B cell (primary cell): ENCODE measurements at regions not wholly inside any gene's neighbourhood (a gene's known extent, or its start where the extent isn't known, plus 50 kb on each side); places are given as distances from the start of the nearest gene placed in this dataset.
"Not testable (repeated sequence)": the region's sequence is repeated elsewhere in the genome, so short reads cannot be mapped to it uniquely, and the experiment has no call there.

Experiments
- ATAC-seq: fragments of 200-7000 bp; cut with Tn5 transposase; one replicate; pipeline ENCODE4 v1.10.0; 2021; ENCODE audit warnings: low read depth, mild to moderate bottlenecking, moderate number of reproducible peaks, moderate library complexity
- CTCF ChIA-PET: fragments of 350-600 bp; sonication (Branson Sonifier 250); formaldehyde crosslinking; loops from one replicate; lab custom pipeline; 2021; ENCODE audit warnings: antibody characterized with exemption, inconsistent platforms; lab: Charles Lee
- POLR2A ChIA-PET: fragments of 350-600 bp; sonication (Branson Sonifier 250); formaldehyde crosslinking; loops from one replicate; lab custom pipeline; 2021; ENCODE audit warnings: antibody characterized with exemption; lab: Charles Lee
- DNase-seq: peaks from one replicate; pipeline ENCODE4 v3.0.0; 2013
- H2AFZ ChIP-seq: 2 replicates; pipeline ENCODE4 v1.6.1; 2012; ENCODE audit warnings: mild to moderate bottlenecking, low read depth, low read length; ENCODE audit not compliant: insufficient read depth, poor library complexity, severe bottlenecking
- H3K27ac ChIP-seq, 2 donors: 1 replicate in 1 of 2; 2 replicates in 1 of 2; pipeline ENCODE4 v1.5.1; 2012 to 2013; ENCODE audit warnings: low read length in 2 of 2, mild to moderate bottlenecking in 2 of 2, moderate library complexity in 1 of 2
- H3K27me3 ChIP-seq, 4 experiments: fragments of 200-600 bp in 1 of 4; sonication (generic) in 1 of 4; replicated peaks in 1 of 4; 1 replicate in 2 of 4; 2 replicates in 2 of 4; pipeline versions ENCODE4 v1.6.1 to v1.7.0; 2013 to 2016; ENCODE audit warnings: low read length in 3 of 4, mild to moderate bottlenecking in 2 of 4, mixed read lengths in 1 of 4, moderate library complexity in 1 of 4; ENCODE audit not compliant: insufficient read depth in 4 of 4, control insufficient read depth in 3 of 4; ENCODE audit errors: control extremely low read depth in 1 of 4
- H3K36me3 ChIP-seq, 2 experiments: replicated peaks in 1 of 2; 1 replicate in 1 of 2; 2 replicates in 1 of 2; pipeline versions ENCODE4 v1.6.1 to v1.7.1; 2013; ENCODE audit warnings: low read length in 1 of 2; ENCODE audit not compliant: insufficient read depth in 2 of 2, control insufficient read depth in 1 of 2; ENCODE audit errors: control extremely low read depth in 1 of 2, extremely low read depth in 1 of 2
- H3K4me1 ChIP-seq, 2 donors: fragments of 200-600 bp in 1 of 2; sonication (generic) in 1 of 2; 1 replicate in 1 of 2; 2 replicates in 1 of 2; pipeline versions ENCODE4 v1.5.1 to v1.6.1; 2013 to 2017; ENCODE audit warnings: low read length in 2 of 2; ENCODE audit not compliant: control insufficient read depth in 2 of 2, insufficient read depth in 2 of 2
- H3K4me2 ChIP-seq: replicated peaks from 2 replicates; pipeline ENCODE3; 2012; ENCODE audit warnings: mild to moderate bottlenecking, low read depth, low read length; ENCODE audit not compliant: poor library complexity, severe bottlenecking
- H3K4me3 ChIP-seq, 5 experiments: fragments of 200-600 bp in 1 of 5; sonication (generic) in 1 of 5; 1 replicate in 3 of 5; 2 replicates in 2 of 5; pipeline versions ENCODE4 v1.5.1 to v1.7.0; 2011 to 2016; ENCODE audit warnings: low read length in 4 of 5, mild to moderate bottlenecking in 4 of 5, low read depth in 2 of 5, control low read depth in 1 of 5, moderate library complexity in 1 of 5; ENCODE audit not compliant: insufficient read depth in 1 of 5; ENCODE audit errors: control extremely low read depth in 1 of 5, extremely low read depth in 1 of 5
- H3K79me2 ChIP-seq: fragments of 200-600 bp; sonication (generic); one replicate; pipeline ENCODE4 v1.6.0; 2016; ENCODE audit warnings: low read length; ENCODE audit not compliant: control insufficient read depth, insufficient read depth
- H3K9ac ChIP-seq: fragments of 200-600 bp; sonication (generic); 2 replicates; pipeline ENCODE4 v1.6.1; 2017; ENCODE audit warnings: mild to moderate bottlenecking, low read length, moderate library complexity
- H3K9me3 ChIP-seq, 3 donors: one replicate each; pipeline versions ENCODE4 v1.6.1 to v1.7.1; 2013; ENCODE audit warnings: low read length in 2 of 3; ENCODE audit not compliant: control insufficient read depth in 2 of 3, insufficient read depth in 1 of 3; ENCODE audit errors: control extremely low read depth in 1 of 3
- H4K20me1 ChIP-seq: 2 replicates; pipeline ENCODE4 v1.6.0; 2012; ENCODE audit warnings: mild to moderate bottlenecking, low read length; ENCODE audit not compliant: insufficient read depth, control insufficient read depth, poor library complexity, severe bottlenecking
- H3K27ac Mint-ChIP-seq: one replicate; pipeline ENCODE4 v1.8.0; 2021; ENCODE audit warnings: mixed read lengths
- H3K27me3 Mint-ChIP-seq: one replicate; pipeline ENCODE4 v1.8.0; 2021; ENCODE audit warnings: mixed read lengths
- H3K4me1 Mint-ChIP-seq: one replicate; pipeline ENCODE4 v1.8.0; 2021; ENCODE audit warnings: mixed read lengths
- H3K4me3 Mint-ChIP-seq: one replicate; pipeline ENCODE4 v1.8.0; 2021; ENCODE audit warnings: mixed read lengths
- H3K9me3 Mint-ChIP-seq: one replicate; pipeline ENCODE4 v1.8.0; 2022; ENCODE audit warnings: mixed read lengths; ENCODE audit not compliant: insufficient read depth
- EZH2 ChIP-seq: IDR thresholded peaks from 2 replicates; pipeline ENCODE4 v1.6.1; 2012; ENCODE audit warnings: borderline replicate concordance, low read depth, mild to moderate bottlenecking, moderate library complexity, low read length; ENCODE audit not compliant: insufficient read depth, poor library complexity, severe bottlenecking
- WGBS: methylation state at CpG from one replicate; pipeline ENCODE4 v1.1.5; 2013; ENCODE audit warnings: missing lambda C conversion rate; ENCODE audit not compliant: insufficient coverage; 5-methylcytosine and 5-hydroxymethylcytosine counted together
- intact Hi-C: fragments of 100-400 bp; cut with micrococcal nuclease; formaldehyde crosslinking; loops from one replicate; pipeline ENCODE4 v1.10.0; 2022
- TF ChIP-seq, protein P1 (sequence below): fragments of 200-600 bp; IDR thresholded peaks from one replicate; pipeline ENCODE4 v1.8.0; 2022; ENCODE audit warnings: antibody characterized with exemption, mild to moderate bottlenecking

DNA sequence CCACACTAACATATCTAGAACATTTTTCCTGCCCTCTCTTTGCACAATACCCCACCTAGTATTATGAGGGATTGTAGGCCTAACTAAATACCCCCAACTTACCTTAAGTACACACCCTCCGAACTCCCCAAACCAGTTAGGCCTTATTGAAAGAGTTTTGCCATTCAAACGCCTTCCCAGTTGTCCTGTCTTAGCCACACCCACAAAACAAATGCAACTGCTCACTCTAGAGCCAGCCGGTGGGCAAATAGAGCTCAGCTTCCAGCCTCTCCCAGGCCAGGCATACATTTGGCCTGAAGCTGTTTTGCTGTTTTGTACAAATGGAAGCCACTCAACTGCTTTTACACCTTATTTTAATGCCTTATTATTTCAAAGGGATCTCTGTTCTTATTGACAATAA lies 224.2 kb upstream of the RUNX1 start:
- Mint-ChIP-seq H3K4me3 (no peak overlapping the region), H3K27ac (no peak overlapping the region), H3K27me3 (no peaks in the 10 kb centered on the region), H3K9me3 (no peaks in the 10 kb centered on the region), H3K4me1 (no peaks in the 10 kb centered on the region)
- intact Hi-C loops = no loop called here
- Histone ChIP-seq H3K27ac (no peak overlapping the region), H3K79me2 (no peaks in the 10 kb centered on the region), H3K4me2 (no peak overlapping the region), H3K4me1 (no peaks in the 10 kb centered on the region), H4K20me1 (no peaks in the 10 kb centered on the region), H3K4me3 (no peak overlapping the region), H3K9me3 (no peaks in the 10 kb centered on the region), H3K36me3 (no peaks in the 10 kb centered on the region), H2AFZ (no peak overlapping the region), H3K9ac (no peak overlapping the region), H3K27me3 (no peaks in the 10 kb centered on the region)
- CTCF ChIA-PET = interaction anchor here (1.5 kb wide), 1 partner anchor 8 kb away, joined by 4 read pairs; no protein-coding TSS in a partner anchor
- no peak for ATAC-seq
- TF ChIP-seq, protein P1, sequence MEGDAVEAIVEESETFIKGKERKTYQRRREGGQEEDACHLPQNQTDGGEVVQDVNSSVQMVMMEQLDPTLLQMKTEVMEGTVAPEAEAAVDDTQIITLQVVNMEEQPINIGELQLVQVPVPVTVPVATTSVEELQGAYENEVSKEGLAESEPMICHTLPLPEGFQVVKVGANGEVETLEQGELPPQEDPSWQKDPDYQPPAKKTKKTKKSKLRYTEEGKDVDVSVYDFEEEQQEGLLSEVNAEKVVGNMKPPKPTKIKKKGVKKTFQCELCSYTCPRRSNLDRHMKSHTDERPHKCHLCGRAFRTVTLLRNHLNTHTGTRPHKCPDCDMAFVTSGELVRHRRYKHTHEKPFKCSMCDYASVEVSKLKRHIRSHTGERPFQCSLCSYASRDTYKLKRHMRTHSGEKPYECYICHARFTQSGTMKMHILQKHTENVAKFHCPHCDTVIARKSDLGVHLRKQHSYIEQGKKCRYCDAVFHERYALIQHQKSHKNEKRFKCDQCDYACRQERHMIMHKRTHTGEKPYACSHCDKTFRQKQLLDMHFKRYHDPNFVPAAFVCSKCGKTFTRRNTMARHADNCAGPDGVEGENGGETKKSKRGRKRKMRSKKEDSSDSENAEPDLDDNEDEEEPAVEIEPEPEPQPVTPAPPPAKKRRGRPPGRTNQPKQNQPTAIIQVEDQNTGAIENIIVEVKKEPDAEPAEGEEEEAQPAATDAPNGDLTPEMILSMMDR = no peak
- TF ChIP-seq EZH2 = no peak
- no peak for DNase-seq
- WGBS = 91% methylated on average over 3 of the region's 3 CpGs
- POLR2A ChIA-PET = no interaction called here

DNA sequence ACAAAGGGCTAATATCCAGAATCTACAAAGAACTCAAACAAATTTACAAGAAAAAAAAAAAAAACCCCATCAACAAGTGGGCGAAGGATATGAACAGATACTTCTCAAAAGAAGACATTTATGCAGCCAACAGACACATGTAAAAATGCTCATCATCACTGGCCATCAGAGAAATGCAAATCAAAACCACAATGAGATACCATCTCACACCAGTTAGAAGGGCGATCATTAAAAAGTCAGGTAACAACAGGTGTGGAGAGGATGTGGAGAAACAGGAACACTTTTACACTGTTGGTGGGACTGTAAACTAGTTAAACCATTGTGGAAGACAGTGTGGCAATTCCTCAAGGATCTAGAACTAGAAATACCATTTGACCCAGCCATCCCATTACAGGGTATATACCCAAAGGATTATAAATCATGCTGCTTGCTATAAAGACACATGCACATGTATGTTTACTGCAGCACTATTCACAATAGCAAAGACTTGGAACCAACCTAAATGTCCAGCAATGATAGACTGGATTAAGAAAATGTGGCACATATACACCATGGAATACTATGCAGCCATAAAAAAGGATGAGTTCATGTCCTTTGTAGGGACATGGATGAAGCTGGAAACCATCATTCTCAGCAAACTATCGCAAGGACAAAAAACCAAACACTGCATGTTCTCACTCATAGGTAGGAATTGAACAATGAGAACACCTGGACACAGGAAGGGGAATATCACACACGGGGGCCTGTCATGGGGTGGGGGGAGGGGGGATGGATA lies 222.4 kb upstream of the RUNX1 start:
- H3K27me3 Mint-ChIP-seq, H2AFZ ChIP-seq, H3K4me3 ChIP-seq, H3K79me2 ChIP-seq, intact Hi-C loops, H3K27ac ChIP-seq, CTCF ChIA-PET, H3K9me3 Mint-ChIP-seq, POLR2A ChIA-PET, H4K20me1 ChIP-seq, H3K4me1 Mint-ChIP-seq, DNase-seq, H3K27me3 ChIP-seq, H3K4me3 Mint-ChIP-seq, H3K9me3 ChIP-seq, H3K9ac ChIP-seq, H3K27ac Mint-ChIP-seq, ATAC-seq, H3K36me3 ChIP-seq, H3K4me1 ChIP-seq, H3K4me2 ChIP-seq: not testable (repeated sequence)
- no CpG with 5 or more reads among the region's 4 CpGs for WGBS
